Trophoblast cell (in vitro differentiated cells and primary cell): ENCODE measurements at regions not wholly inside any gene's neighbourhood (a gene's known extent, or its start where the extent isn't known, plus 50 kb on each side); places are given as distances from the start of the nearest gene placed in this dataset.

Experiments used
- DNase-seq, 2 donors: peaks; one replicate each; pipeline ENCODE4 v3.0.0-alpha.2; 2016
- H2AFZ ChIP-seq: 2 replicates; pipeline ENCODE4 v1.6.1; 2013; ENCODE audit warnings: low read length, moderate library complexity, mild to moderate bottlenecking; ENCODE audit not compliant: insufficient read depth, poor library complexity
- H2AK5ac ChIP-seq: 2 replicates; pipeline ENCODE4 v1.6.1; 2013; ENCODE audit warnings: mild to moderate bottlenecking, low read length
- H2BK120ac ChIP-seq: 2 replicates; pipeline ENCODE4 v1.6.1; 2013; ENCODE audit warnings: low read length, mild to moderate bottlenecking, moderate library complexity; ENCODE audit not compliant: insufficient read depth, poor library complexity
- H2BK12ac ChIP-seq: 2 replicates; pipeline ENCODE4 v1.6.1; 2013; ENCODE audit warnings: mild to moderate bottlenecking, low read length, moderate library complexity
- H2BK5ac ChIP-seq: 2 replicates; pipeline ENCODE4 v1.6.1; 2013; ENCODE audit warnings: low read length, low read depth, moderate library complexity, mild to moderate bottlenecking; ENCODE audit not compliant: poor library complexity
- H3K14ac ChIP-seq: 2 replicates; pipeline ENCODE4 v1.6.1; 2013; ENCODE audit warnings: mild to moderate bottlenecking, low read length
- H3K18ac ChIP-seq: 2 replicates; pipeline ENCODE4 v1.6.1; 2013; ENCODE audit warnings: mild to moderate bottlenecking, low read length
- H3K23ac ChIP-seq: 2 replicates; pipeline ENCODE4 v1.6.1; 2013; ENCODE audit warnings: low read length
- H3K27ac ChIP-seq: 2 replicates; pipeline ENCODE4 v1.5.1; 2013; ENCODE audit warnings: low read depth, mild to moderate bottlenecking, inconsistent platforms, low read length, moderate library complexity
- H3K27me3 ChIP-seq: 2 replicates; pipeline ENCODE4 v1.6.1; 2013; ENCODE audit warnings: inconsistent platforms, mild to moderate bottlenecking, low read length, moderate library complexity; ENCODE audit not compliant: insufficient read depth
- H3K36me3 ChIP-seq, 2 experiments: 1 replicate in 1 of 2; 2 replicates in 1 of 2; pipeline ENCODE4 v1.6.1; 2013; ENCODE audit warnings: low read length in 2 of 2, mild to moderate bottlenecking in 2 of 2, moderate library complexity in 1 of 2; ENCODE audit not compliant: insufficient read depth in 2 of 2, control insufficient read depth in 1 of 2
- H3K4ac ChIP-seq: 2 replicates; pipeline ENCODE4 v1.6.1; 2013; ENCODE audit warnings: low read depth, mild to moderate bottlenecking, low read length, moderate library complexity
- H3K4me1 ChIP-seq, 2 experiments: 1 replicate in 1 of 2; 2 replicates in 1 of 2; pipeline ENCODE4 v1.6.1; 2013; ENCODE audit warnings: low read length in 2 of 2, mild to moderate bottlenecking in 2 of 2, moderate library complexity in 1 of 2; ENCODE audit not compliant: insufficient read depth in 2 of 2, control insufficient read depth in 1 of 2
- H3K4me2 ChIP-seq: 2 replicates; pipeline ENCODE4 v1.6.1; 2013; ENCODE audit warnings: inconsistent platforms, mild to moderate bottlenecking, low read length, moderate library complexity
- H3K4me3 ChIP-seq: 2 replicates; pipeline ENCODE4 v1.5.1; 2013; ENCODE audit warnings: mild to moderate bottlenecking, low read depth, low read length, inconsistent platforms
- H3K79me1 ChIP-seq: one replicate; pipeline ENCODE4 v1.6.1; 2013; ENCODE audit warnings: low read length
- H3K79me2 ChIP-seq: 2 replicates; pipeline ENCODE4 v1.6.1; 2013; ENCODE audit warnings: low read length, mild to moderate bottlenecking; ENCODE audit not compliant: control insufficient read depth, insufficient read depth, poor library complexity
- H3K9ac ChIP-seq: 2 replicates; pipeline ENCODE4 v1.6.1; 2013; ENCODE audit warnings: mild to moderate bottlenecking, low read length
- H3K9me3 ChIP-seq: 2 replicates; pipeline ENCODE4 v1.6.1; 2013; ENCODE audit warnings: low read depth, mild to moderate bottlenecking, control low read depth, inconsistent platforms, low read length; ENCODE audit not compliant: insufficient read depth
- H4K12ac ChIP-seq: 2 replicates; pipeline ENCODE4 v1.6.1; 2013; ENCODE audit warnings: low read depth, mild to moderate bottlenecking, low read length, moderate library complexity
- H4K8ac ChIP-seq: 2 replicates; pipeline ENCODE4 v1.6.1; 2013; ENCODE audit warnings: low read depth, mild to moderate bottlenecking, low read length, moderate library complexity
- H4K91ac ChIP-seq: one replicate; pipeline ENCODE4 v1.6.1; 2013; ENCODE audit warnings: low read depth, mild to moderate bottlenecking, low read length, moderate library complexity
- WGBS: extraction: QIAGEN DNeasy Blood & Tissue Kit; methylation state at CpG from one replicate; pipeline ENCODE4 v1.1.7; 2013; ENCODE audit warnings: missing lambda C conversion rate; ENCODE audit not compliant: insufficient read length, insufficient coverage; ENCODE audit errors: extremely low coverage; 5-methylcytosine and 5-hydroxymethylcytosine counted together

GRCh38 chr14:101442451-101442850 is 118.8 kb upstream of the DIO3 start:
- Histone ChIP-seq H3K27ac (no peak overlapping the region), H2BK120ac (peak overlapping the region; percentile 64), H4K8ac (no peak overlapping the region), H3K4me3 (no peak overlapping the region), H3K4ac (peak overlapping the region; percentile 22), H3K9me3 (peaks cover 2% of the 10 kb centered on the region), H3K79me1 (peaks cover 10% of the 10 kb centered on the region), H2BK12ac (peak overlapping the region; percentile 70), H4K12ac (no peak overlapping the region), H3K14ac (peak overlapping the region; percentile 73), H3K4me2 (no peak overlapping the region), H2AFZ (peak overlapping the region; percentile 20), H3K27me3 (no peaks in the 10 kb centered on the region), H2BK5ac (no peak overlapping the region), H3K79me2 (no peaks in the 10 kb centered on the region), H3K23ac (no peak overlapping the region), H3K9ac (no peak overlapping the region), H3K18ac (peak overlapping the region; percentile 54), H4K91ac (peak overlapping the region; percentile 32), H2AK5ac (peak overlapping the region; percentile 91), H3K4me1 (peaks cover 19 to 21% of the 10 kb centered on the region in 2 experiments), H3K36me3 (no peaks in the 10 kb centered on the region)
- no CpG with 5 or more reads among the region's 21 CpGs for WGBS
- DNase-seq = no peak

DNA sequence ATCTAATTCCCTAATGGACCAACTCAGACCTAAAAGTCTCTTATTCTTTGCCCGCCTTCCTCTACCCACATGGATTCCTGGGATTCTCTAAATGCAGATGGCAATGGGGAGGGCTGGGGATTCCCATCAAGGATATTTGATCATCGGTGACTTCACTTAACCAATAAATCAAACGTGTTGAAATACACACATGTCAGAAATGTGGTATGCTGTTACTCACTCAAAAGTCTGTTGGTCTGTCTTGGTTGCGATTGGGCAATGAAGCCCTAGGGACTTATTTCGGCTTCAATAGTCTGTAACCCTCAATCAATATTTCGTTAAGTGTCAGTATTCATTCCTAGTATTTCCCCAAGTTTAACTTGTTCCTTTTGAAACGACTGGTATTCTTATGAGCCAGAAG is 117.2 kb upstream of the DIO3 start:
- peaks cover 10% of the 10 kb centered on the region for H3K79me1 ChIP-seq
- H2AK5ac ChIP-seq = no peak overlapping the region
- H3K79me2 ChIP-seq = no peaks in the 10 kb centered on the region
- H4K8ac ChIP-seq = no peak overlapping the region
- DNase-seq = peak; percentile 73 to 74
- no peaks in the 10 kb centered on the region for H3K27me3 ChIP-seq
- H3K14ac ChIP-seq = no peak overlapping the region
- H3K4ac ChIP-seq = no peak overlapping the region
- H3K36me3 ChIP-seq = no peaks in the 10 kb centered on the region
- no peak overlapping the region for H2BK5ac ChIP-seq
- no peak overlapping the region for H3K4me2 ChIP-seq
- no peak overlapping the region for H2BK12ac ChIP-seq
- H4K12ac ChIP-seq = no peak overlapping the region
- H2AFZ ChIP-seq = no peak overlapping the region
- H3K9ac ChIP-seq = no peak overlapping the region
- H3K18ac ChIP-seq = no peak overlapping the region
- H3K4me1 ChIP-seq = peaks cover 19 to 20% of the 10 kb centered on the region in 2 experiments
- H3K9me3 ChIP-seq = peaks cover 2% of the 10 kb centered on the region
- H2BK120ac ChIP-seq = no peak overlapping the region
- H3K23ac ChIP-seq = no peak overlapping the region
- no CpG with 5 or more reads among the region's 7 CpGs for WGBS
- H4K91ac ChIP-seq = no peak overlapping the region
- H3K4me3 ChIP-seq = no peak overlapping the region
- H3K27ac ChIP-seq = no peak overlapping the region

- H2BK12ac ChIP-seq = no peak overlapping the region
- H2AFZ ChIP-seq = no peak overlapping the region
- no peak overlapping the region for H4K91ac ChIP-seq
- H3K18ac ChIP-seq = no peak overlapping the region
- H3K9ac ChIP-seq = no peak overlapping the region
- no peak overlapping the region for H2AK5ac ChIP-seq
- H3K4me2 ChIP-seq = no peak overlapping the region
- peaks cover 2% of the 10 kb centered on the region for H3K9me3 ChIP-seq
- H3K79me1 ChIP-seq = peaks cover 8% of the 10 kb centered on the region
- no peak overlapping the region for H2BK120ac ChIP-seq
- H3K27me3 ChIP-seq = no peaks in the 10 kb centered on the region
- no peak overlapping the region for H3K27ac ChIP-seq
- peaks cover 12 to 13% of the 10 kb centered on the region in 2 experiments for H3K4me1 ChIP-seq
- no peak overlapping the region for H3K4ac ChIP-seq
- H2BK5ac ChIP-seq = no peak overlapping the region
- no peak overlapping the region for H3K4me3 ChIP-seq
- WGBS = no CpG with 5 or more reads among the region's 4 CpGs
- no peak overlapping the region for H3K14ac ChIP-seq
- H3K23ac ChIP-seq = no peak overlapping the region
- no peak for DNase-seq
- H3K36me3 ChIP-seq = no peaks in the 10 kb centered on the region
- H4K8ac ChIP-seq = no peak overlapping the region
- no peak overlapping the region for H4K12ac ChIP-seq
- H3K79me2 ChIP-seq = no peaks in the 10 kb centered on the region
Observed at GRCh38 chr14:101445278-101445677, 116.0 kb upstream of the DIO3 start.

DNA sequence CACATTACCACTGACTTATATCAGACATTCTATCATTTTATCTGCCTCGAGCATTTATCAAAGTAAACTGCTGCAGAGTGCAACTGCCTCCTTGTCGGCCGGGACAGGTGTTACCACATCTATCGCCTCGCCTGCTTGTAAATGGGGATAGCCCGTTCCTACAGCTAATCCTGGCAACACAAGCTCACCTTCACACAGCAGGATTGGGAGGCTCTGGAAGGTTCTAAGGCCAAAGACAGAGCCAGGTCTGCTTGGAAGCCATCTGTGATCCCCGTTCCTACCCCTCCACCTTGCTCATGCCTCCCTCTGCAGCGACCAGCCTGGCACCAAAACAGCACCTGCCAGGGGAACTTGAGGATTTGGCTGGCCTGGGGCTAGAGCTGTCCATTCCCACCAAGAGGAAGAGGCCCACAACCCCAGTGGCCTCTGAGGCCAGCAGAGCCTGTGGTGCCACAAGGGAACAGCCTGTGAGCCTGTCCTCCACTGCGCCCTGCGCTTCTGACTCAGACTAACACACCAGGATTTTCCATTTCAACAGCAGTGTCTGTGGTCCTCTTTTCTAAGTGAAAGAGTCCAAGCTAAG is 114.8 kb upstream of the DIO3 start:
- no peak overlapping the region for H4K12ac ChIP-seq
- H3K9me3 ChIP-seq = peaks cover 2% of the 10 kb centered on the region
- H2BK5ac ChIP-seq = no peak overlapping the region
- no peaks in the 10 kb centered on the region for H3K27me3 ChIP-seq
- no peaks in the 10 kb centered on the region for H3K36me3 ChIP-seq
- H4K91ac ChIP-seq = no peak overlapping the region
- H3K27ac ChIP-seq = no peak overlapping the region
- DNase-seq = no peak
- no peak overlapping the region for H3K4me2 ChIP-seq
- no peak overlapping the region for H3K14ac ChIP-seq
- no peak overlapping the region for H3K4me3 ChIP-seq
- no peak overlapping the region for H3K23ac ChIP-seq
- no peak overlapping the region for H3K4ac ChIP-seq
- H2BK12ac ChIP-seq = no peak overlapping the region
- no peak overlapping the region for H2BK120ac ChIP-seq
- no peak overlapping the region for H3K18ac ChIP-seq
- H2AK5ac ChIP-seq = no peak overlapping the region
- H3K79me2 ChIP-seq = no peaks in the 10 kb centered on the region
- no peak overlapping the region for H2AFZ ChIP-seq
- WGBS = no CpG with 5 or more reads among the region's 10 CpGs
- peaks cover 1 to 4% of the 10 kb centered on the region in 2 experiments for H3K4me1 ChIP-seq
- H4K8ac ChIP-seq = no peak overlapping the region
- peaks cover 5% of the 10 kb centered on the region for H3K79me1 ChIP-seq
- no peak overlapping the region for H3K9ac ChIP-seq
